Cardiac septum (tissue), 1 donor: ENCODE measurements at regions not wholly inside any gene's neighbourhood (a gene's known extent, or its start where the extent isn't known, plus 50 kb on each side); places are given as distances from the start of the nearest gene placed in this dataset.

ENCODE experiments used
- DNase-seq: peaks from one replicate; pipeline ENCODE4 v3.0.0-alpha.2; 2020; ENCODE audit warnings: low spot score
- intact Hi-C: fragments of 100-400 bp; cut with DNase I; formaldehyde crosslinking; loops from one replicate; pipeline ENCODE4 v1.14.0; 2022
- donor health status: DM: no; HTN: no; CAD: no.

DNA sequence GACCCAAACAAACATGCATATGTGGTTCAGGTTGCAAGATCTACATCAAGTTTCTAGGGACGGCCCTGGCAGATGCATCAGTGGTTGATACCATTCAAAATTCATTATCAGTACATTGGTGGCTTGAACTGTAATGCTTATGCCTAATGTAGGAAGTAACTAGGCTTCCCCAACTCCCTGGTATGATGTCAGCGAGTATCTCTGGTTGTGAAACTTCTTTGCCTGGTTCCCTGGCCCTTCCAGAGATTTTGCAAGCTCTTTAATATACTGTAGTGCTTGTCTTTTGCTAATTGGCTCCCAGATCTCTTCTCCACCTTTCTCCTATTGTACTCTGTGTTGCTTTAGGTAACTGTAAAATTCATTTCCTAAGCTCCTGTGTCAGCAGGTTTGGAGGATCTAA, 114.8 kb upstream of the RARB start:
- no peak for DNase-seq
- intact Hi-C loops: no loop called here

- DNase-seq: no peak
- intact Hi-C loops: no loop called here
Observed at GRCh38 chr3:25324954-25325655, 103.0 kb upstream of the RARB start.

- intact Hi-C loops: no loop called here
- DNase-seq: no peak
Observed at GRCh38 chr3:25335356-25335755, 92.7 kb upstream of the RARB start.

DNA sequence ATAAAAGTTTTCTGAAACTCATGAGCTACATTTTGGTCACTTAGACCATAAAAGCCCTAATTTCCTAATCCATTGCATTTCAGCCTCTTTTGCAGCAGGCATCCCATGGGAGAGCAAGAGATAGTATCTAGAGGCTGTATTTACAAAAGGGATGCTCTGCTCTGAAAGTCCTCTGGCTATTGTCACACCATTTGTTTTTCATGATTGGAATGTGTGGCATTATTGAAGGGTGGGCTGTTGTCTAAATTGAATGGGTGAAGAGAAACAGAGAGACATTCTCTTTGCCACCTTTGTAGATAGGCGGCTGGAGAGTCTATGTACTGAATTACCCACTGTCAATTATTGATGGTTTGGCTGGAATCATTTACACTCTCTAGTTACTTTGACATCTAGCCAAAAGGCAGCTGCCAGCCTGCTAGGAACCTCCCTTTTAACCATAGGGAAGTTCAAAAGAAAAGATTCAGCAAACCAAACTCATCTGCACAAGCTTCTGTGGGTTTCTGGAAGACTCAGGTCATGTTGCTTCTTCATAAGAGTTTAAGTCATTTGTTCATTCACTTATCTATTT, 89.8 kb upstream of the RARB start:
- DNase-seq: no peak
- intact Hi-C loops: no loop called here

GRCh38 chr3:25339225-25339624, 88.8 kb upstream of the RARB start:
- DNase-seq: no peak
- intact Hi-C loops: no loop called here

DNA sequence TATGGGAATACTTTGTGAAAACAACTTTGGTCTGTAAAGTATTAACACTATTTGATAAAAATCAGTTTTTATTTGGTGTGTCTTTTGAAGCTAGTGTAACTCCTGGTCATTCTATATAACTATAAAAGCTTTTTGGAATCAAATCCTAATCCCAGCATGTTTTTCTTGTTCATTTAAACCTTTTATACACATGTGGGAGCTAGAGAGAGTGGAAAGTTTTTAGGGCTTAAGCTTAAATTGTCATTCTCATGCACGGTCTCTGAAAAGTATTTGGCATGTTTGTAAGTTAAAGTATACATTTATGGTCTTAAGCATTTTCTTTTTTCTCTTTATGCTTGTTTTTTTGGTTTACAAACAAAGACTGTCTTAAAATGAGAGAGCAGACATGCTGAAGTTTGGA, 83.4 kb upstream of the RARB start:
- intact Hi-C loops: no loop called here
- no peak for DNase-seq

DNA sequence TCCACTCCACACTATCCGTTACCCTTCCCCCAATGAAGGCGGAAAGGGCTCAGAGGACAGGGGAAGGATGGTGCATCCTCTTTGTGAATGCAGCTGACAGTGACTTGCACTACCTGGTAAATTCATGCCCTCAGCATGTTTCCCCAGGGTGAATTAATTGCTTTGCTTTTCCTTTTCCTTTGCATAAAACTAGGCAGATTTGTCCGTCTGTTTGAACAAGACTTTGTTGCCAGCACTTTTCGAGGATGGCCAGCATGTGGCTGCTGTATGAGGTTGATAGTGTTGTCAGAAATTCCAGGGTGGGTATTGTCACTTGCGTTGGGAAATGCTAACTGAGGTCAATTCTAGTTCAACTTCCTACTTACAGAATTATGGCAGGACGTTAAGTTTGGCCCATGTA, 79.0 kb upstream of the RARB start:
- intact Hi-C loops: no loop called here
- no peak for DNase-seq

- DNase-seq: no peak
- intact Hi-C loops: no loop called here
Observed at GRCh38 chr3:25349828-25350724, 78.0 kb upstream of the RARB start.

DNA sequence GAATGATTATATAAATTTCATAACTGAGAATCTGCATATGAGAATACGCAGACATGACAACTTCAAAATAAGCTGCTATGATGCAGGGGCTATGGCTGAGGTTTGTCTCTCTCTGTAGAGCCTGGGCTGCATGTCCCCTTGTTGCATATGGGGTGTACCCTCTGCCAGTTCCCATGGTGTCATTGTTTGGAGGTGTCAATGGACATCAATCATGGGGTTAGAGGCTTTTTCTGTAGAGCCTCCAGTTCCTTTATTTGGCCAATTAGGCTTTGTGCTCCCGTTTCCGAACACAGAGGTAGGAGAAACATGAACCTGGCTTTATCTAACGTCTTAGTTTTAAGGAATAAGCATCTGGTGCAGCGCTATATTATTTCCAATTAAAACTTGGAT, 77.3 kb upstream of the RARB start:
- intact Hi-C loops: no loop called here
- no peak for DNase-seq

- DNase-seq: no peak
- intact Hi-C loops: no loop called here
Observed at GRCh38 chr3:25354071-25354470, 74.0 kb upstream of the RARB start.

DNA sequence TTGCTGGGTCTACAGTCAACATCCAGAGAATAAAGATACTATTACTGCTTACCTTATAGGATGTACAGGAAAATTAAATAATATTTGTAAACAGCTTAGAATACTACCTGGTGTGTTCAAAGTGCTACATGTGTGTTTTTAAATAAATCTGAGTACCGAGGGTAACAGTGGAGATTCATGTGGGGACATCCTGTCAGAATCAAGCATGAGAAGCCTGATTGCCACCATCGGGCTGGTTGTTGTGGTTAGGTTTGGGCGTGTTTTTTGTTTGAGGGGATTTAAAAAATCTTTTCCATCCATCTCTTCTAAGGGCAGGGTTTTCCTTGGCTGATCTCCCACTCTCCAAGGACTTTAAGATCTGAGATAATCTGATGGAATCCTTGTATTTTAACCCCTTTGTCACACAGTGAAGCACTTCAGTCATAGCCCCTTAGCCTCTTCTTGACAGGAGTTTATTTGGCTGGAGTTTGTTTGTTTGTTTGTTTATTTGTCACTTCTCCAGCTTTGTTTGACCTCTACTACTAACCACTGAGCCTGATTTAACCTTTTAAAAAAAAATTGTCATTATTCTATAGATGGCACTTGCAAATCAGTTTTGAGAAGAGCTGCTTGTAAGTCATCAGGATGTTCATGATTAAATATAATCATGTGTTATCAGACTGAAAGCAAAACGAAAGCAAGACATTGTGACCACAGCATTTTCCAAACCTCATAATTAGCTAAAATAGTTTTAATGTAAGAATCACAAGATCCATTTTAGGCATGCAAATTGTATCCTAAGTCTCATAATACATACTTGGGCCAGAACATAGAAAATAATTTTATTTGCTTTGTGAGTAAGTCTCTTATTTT, 72.8 kb upstream of the RARB start:
- intact Hi-C loops: no loop called here
- no peak for DNase-seq

GRCh38 chr3:25355998-25356397, 72.1 kb upstream of the RARB start:
- DNase-seq: no peak
- intact Hi-C loops: no loop called here

- intact Hi-C loops: no loop called here
- no peak for DNase-seq
Observed at GRCh38 chr3:25362118-25362517, 65.9 kb upstream of the RARB start.

GRCh38 chr3:25365636-25366035, 62.4 kb upstream of the RARB start:
- intact Hi-C loops: no loop called here
- DNase-seq: no peak

GRCh38 chr3:25367025-25367424, 61.0 kb upstream of the RARB start:
- no peak for DNase-seq
- intact Hi-C loops: no loop called here

GRCh38 chr3:25372167-25372566, 55.9 kb upstream of the RARB start:
- intact Hi-C loops: no loop called here
- no peak for DNase-seq

- intact Hi-C loops: no loop called here
- DNase-seq: no peak
Observed at GRCh38 chr3:25376340-25376739, 51.7 kb upstream of the RARB start.

- DNase-seq: no peak
- intact Hi-C loops: no loop called here
Observed at GRCh38 chr3:25377042-25377441, 51.0 kb upstream of the RARB start.
